ENCODE measurements at regions not wholly inside any gene's neighbourhood (a gene's known extent, or its start where the extent isn't known, plus 50 kb on each side); places are given as distances from the start of the nearest gene placed in this dataset.

DNA sequence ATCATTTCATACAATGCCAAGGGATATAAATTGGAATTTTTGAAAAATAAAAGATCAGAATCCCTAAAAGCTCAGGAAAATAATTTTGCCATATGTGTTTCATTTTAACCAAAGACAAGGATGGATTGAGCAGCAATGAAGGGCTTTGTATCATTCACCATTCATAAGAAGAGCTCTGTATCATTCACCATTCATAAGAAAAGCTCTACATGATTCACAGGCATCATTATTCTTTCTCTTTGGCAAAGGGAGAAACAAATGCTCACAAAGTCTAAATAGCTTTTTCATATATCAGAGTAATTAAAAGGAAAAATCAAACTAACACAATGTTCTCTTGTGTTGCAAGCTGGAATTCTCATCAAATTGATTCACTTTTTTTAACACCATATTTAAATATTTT, 169.1 kb upstream of the MC4R start:
- no peak for TF ChIP-seq POLR2A (IDR thresholded peaks at IDR 0.05; ENCODE audit: low read length)
- no peak for TF ChIP-seq GATA1 (IDR thresholded peaks at IDR 0.05; ENCODE audit: low read depth, low read length)
